PC-3 (cell line): ENCODE measurements at regions not wholly inside any gene's neighbourhood (a gene's known extent, or its start where the extent isn't known, plus 50 kb on each side); places are given as distances from the start of the nearest gene placed in this dataset.

Source experiments
- ATAC-seq: fragments of 200-7000 bp; cut with Tn5 transposase; 2 replicates; pipeline ENCODE4 v1.9.1; 2020; ENCODE audit warnings: mild to moderate bottlenecking, moderate library complexity
- BruUV-seq: library from RNA; stranded (reverse); fragments of 400-500 nt; replicated peaks from 2 replicates; lab custom pipeline; 2021; lab: Mats Ljungman, UMichigan
- CTCF ChIA-PET: fragments of 300-600 bp; sonication (Branson Sonifier 250); formaldehyde crosslinking; loops from one replicate; lab custom pipeline; 2022; ENCODE audit warnings: antibody characterized with exemption; lab: Charles Lee
- POLR2A ChIA-PET: fragments of 300-600 bp; sonication (Branson Sonifier 250); formaldehyde crosslinking; loops from one replicate; lab custom pipeline; 2022; ENCODE audit warnings: antibody characterized with exemption; ENCODE audit not compliant: unreplicated experiment; lab: Charles Lee
- DNase-seq: peaks from one replicate; pipeline ENCODE4 v3.0.0-alpha.2; 2015
- H2AFZ ChIP-seq: fragments of 300-600 bp; sonication (generic); 2 replicates; pipeline ENCODE4 v1.6.0; 2016; ENCODE audit warnings: antibody characterized with exemption, low read length
- H3F3A ChIP-seq: fragments of 300-600 bp; sonication (generic); one replicate; pipeline ENCODE4 v1.6.0; 2017; ENCODE audit warnings: antibody characterized with exemption, low read length, control low read depth, mild to moderate bottlenecking; ENCODE audit not compliant: unreplicated experiment
- H3K27ac ChIP-seq: fragments of 300-600 bp; sonication (generic); 2 replicates; pipeline ENCODE4 v1.5.1; 2016; ENCODE audit warnings: mild to moderate bottlenecking, low read length
- H3K27me3 ChIP-seq: fragments of 300-600 bp; sonication (generic); 2 replicates; pipeline ENCODE4 v1.6.1; 2016; ENCODE audit warnings: low read length, mixed read lengths
- H3K36me3 ChIP-seq: fragments of 300-600 bp; sonication (generic); 2 replicates; pipeline ENCODE4 v1.6.1; 2016; ENCODE audit warnings: low read depth, mixed run types, low read length, mixed read lengths
- H3K4me1 ChIP-seq: fragments of 300-600 bp; sonication (generic); 2 replicates; pipeline ENCODE4 v1.5.1; 2016; ENCODE audit warnings: low read length; ENCODE audit not compliant: insufficient read depth
- H3K4me2 ChIP-seq: fragments of 300-600 bp; sonication (generic); 2 replicates; pipeline ENCODE4 v1.6.0; 2016; ENCODE audit warnings: low read length
- H3K4me3 ChIP-seq: fragments of 300-600 bp; sonication (generic); 2 replicates; pipeline ENCODE4 v1.5.1; 2016; ENCODE audit warnings: mild to moderate bottlenecking, low read length, mixed read lengths
- H3K79me2 ChIP-seq: fragments of 300-600 bp; sonication (generic); 2 replicates; pipeline ENCODE4 v1.6.1; 2017; ENCODE audit warnings: low read length, mixed read lengths
- H3K9ac ChIP-seq: fragments of 300-600 bp; sonication (generic); 2 replicates; pipeline ENCODE4 v1.6.0; 2016; ENCODE audit warnings: mild to moderate bottlenecking, low read length
- H3K9me2 ChIP-seq: fragments of 300-600 bp; sonication (generic); replicated peaks from 2 replicates; pipeline ENCODE4 v1.6.1; 2016; ENCODE audit warnings: mixed run types, low read length, mixed read lengths
- H3K9me3 ChIP-seq: fragments of 300-600 bp; sonication (generic); 2 replicates; pipeline ENCODE4 v1.6.1; 2016; ENCODE audit warnings: low read length, mixed read lengths
- H4K20me1 ChIP-seq: fragments of 300-600 bp; sonication (generic); 2 replicates; pipeline ENCODE4 v1.6.1; 2016; ENCODE audit warnings: low read length, mixed read lengths
- CTCF ChIP-seq: fragments of 300-600 bp; sonication (generic); conservative IDR thresholded peaks from 2 replicates; pipeline ENCODE4 v1.5.1; 2017; ENCODE audit warnings: antibody characterized with exemption, low read depth, mild to moderate bottlenecking, low read length
- EZH2 ChIP-seq: fragments of 300-600 bp; sonication (generic); IDR thresholded peaks from one replicate; pipeline ENCODE4 v1.6.1; 2017; ENCODE audit warnings: antibody characterized with exemption, mild to moderate bottlenecking, low read length; ENCODE audit not compliant: unreplicated experiment
- EZH2phosphoT487 ChIP-seq: fragments of 300-600 bp; sonication (generic); IDR thresholded peaks from 2 replicates; pipeline ENCODE4 v1.6.1; 2018; ENCODE audit warnings: mild to moderate bottlenecking, antibody characterized with exemption, low read length, borderline replicate concordance
- intact Hi-C: fragments of 100-400 bp; cut with micrococcal nuclease; formaldehyde crosslinking; loops from 2 replicates; pipeline ENCODE4 v1.9.0; 2023

DNA sequence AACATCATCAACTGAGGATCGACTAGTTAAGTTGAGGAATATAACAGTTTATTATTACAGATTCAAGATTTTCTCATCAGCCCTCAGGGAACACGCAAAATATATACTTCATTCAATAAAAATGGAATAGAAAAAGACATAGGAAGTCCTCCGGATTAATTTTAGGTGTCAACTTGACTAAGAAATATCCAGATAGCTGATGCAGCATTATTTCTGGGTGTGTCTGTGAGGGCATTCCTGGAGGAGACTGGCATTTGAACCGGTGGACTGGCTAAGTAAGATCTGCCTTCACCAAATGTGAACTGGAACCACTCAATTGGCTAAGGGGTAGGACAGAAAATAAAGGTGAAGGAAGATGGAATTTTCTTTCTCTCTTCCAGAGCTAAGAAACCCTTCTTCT, 845.3 kb downstream of the SOCS6 start:
- no TSS peak for BruUV-seq
- no peaks in the 10 kb centered on the region for H3K79me2 ChIP-seq
- no peak overlapping the region for H2AFZ ChIP-seq
- ChIA-PET CTCF (no interaction called here), POLR2A (no interaction called here)
- H3K9me3 ChIP-seq, result no peaks in the 10 kb centered on the region
- ATAC-seq, result no peak
- no peaks in the 10 kb centered on the region for H3K9me2 ChIP-seq
- intact Hi-C loops, result no loop called here
- H3K4me3 ChIP-seq, result no peak overlapping the region
- TF ChIP-seq EZH2phosphoT487, result no peak
- TF ChIP-seq CTCF, result no peak
- TF ChIP-seq EZH2, result no peak
- H3K4me1 ChIP-seq, result no peaks in the 10 kb centered on the region
- no peak overlapping the region for H3K9ac ChIP-seq
- H3K4me2 ChIP-seq, result no peak overlapping the region
- no peaks in the 10 kb centered on the region for H3K27me3 ChIP-seq
- DNase-seq, result no peak
- no peaks in the 10 kb centered on the region for H3F3A ChIP-seq
- no peaks in the 10 kb centered on the region for H4K20me1 ChIP-seq
- H3K27ac ChIP-seq, result no peak overlapping the region
- H3K36me3 ChIP-seq, result no peaks in the 10 kb centered on the region

DNA sequence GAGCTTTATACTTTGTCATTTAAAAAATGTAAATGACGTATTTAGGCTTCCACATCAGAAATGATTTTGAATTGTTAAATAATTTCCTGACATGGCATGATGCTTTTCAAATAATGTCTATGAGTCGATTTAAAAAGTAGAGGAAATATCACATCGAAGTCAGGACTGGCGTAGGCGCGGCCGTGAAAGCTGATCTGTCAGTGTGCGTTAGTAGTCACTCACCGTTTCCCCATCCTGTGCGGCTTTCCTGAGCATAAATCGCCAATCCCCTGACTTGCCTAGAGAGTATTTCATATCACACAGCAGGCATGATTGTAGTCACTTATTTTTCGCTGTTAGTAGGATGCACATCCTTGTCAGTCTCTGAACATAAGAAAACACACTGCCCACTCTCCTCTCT, 843.1 kb downstream of the SOCS6 start:
- peak; percentile 19 for DNase-seq
- peak; percentile 77 for ATAC-seq
- intact Hi-C loops, result no loop called here
- Histone ChIP-seq H3K36me3 (no peaks in the 10 kb centered on the region), H4K20me1 (no peaks in the 10 kb centered on the region), H3K9ac (no peak overlapping the region), H3K27ac (no peak overlapping the region), H3K79me2 (no peaks in the 10 kb centered on the region), H3K4me1 (no peaks in the 10 kb centered on the region), H3K4me3 (no peak overlapping the region), H3K4me2 (0 out of 2 replicates have a peak overlapping the region, but pooled peaks have one; percentile 4), H3F3A (no peaks in the 10 kb centered on the region), H3K27me3 (no peaks in the 10 kb centered on the region), H3K9me2 (no peaks in the 10 kb centered on the region), H3K9me3 (no peaks in the 10 kb centered on the region), H2AFZ (no peak overlapping the region)
- TF ChIP-seq EZH2phosphoT487 (no peak), CTCF (no peak), EZH2 (no peak)
- no TSS peak for BruUV-seq
- CTCF ChIA-PET, result no interaction called here
- POLR2A ChIA-PET, result no interaction called here

GRCh38 chr18:71130351-71130750, 841.5 kb downstream of the SOCS6 start:
- no peak overlapping the region for H3K9ac ChIP-seq
- H3F3A ChIP-seq, result no peaks in the 10 kb centered on the region
- H3K4me1 ChIP-seq, result no peaks in the 10 kb centered on the region
- POLR2A ChIA-PET, result no interaction called here
- DNase-seq, result no peak
- H3K79me2 ChIP-seq, result no peaks in the 10 kb centered on the region
- no peaks in the 10 kb centered on the region for H3K9me2 ChIP-seq
- intact Hi-C loops, result no loop called here
- no peak for ATAC-seq
- BruUV-seq, result no TSS peak
- no peak overlapping the region for H2AFZ ChIP-seq
- no peaks in the 10 kb centered on the region for H3K27me3 ChIP-seq
- H3K9me3 ChIP-seq, result no peaks in the 10 kb centered on the region
- H3K4me2 ChIP-seq, result no peak overlapping the region
- H3K36me3 ChIP-seq, result no peaks in the 10 kb centered on the region
- CTCF ChIA-PET, result no interaction called here
- H3K27ac ChIP-seq, result no peak overlapping the region
- no peak overlapping the region for H3K4me3 ChIP-seq
- no peak for TF ChIP-seq EZH2
- H4K20me1 ChIP-seq, result no peaks in the 10 kb centered on the region
